GM23338 (cell line): ENCODE measurements at regions not wholly inside any gene's neighbourhood (a gene's known extent, or its start where the extent isn't known, plus 50 kb on each side); places are given as distances from the start of the nearest gene placed in this dataset.

Experiments used
- ATAC-seq: fragments of 200-7000 bp; cut with Tn5 transposase; 3 replicates; pipeline ENCODE4 v1.9.1; 2020
- DNase-seq: peaks from one replicate; pipeline ENCODE4 v3.0.0-alpha.2; 2015; ENCODE audit warnings: low spot score
- H2AFZ ChIP-seq: fragments of 200-600 bp; sonication (generic); 2 replicates; pipeline ENCODE4 v1.8.0; 2016; ENCODE audit warnings: antibody characterized with exemption, mild to moderate bottlenecking, moderate library complexity
- H3F3A ChIP-seq: fragments of 200-600 bp; sonication (generic); replicated peaks from 2 replicates; pipeline ENCODE4 v1.8.0; 2017; ENCODE audit warnings: antibody characterized with exemption, mixed run types, low read depth
- H3K27ac ChIP-seq: fragments of 200-600 bp; sonication (generic); 2 replicates; pipeline ENCODE4 v1.6.1; 2016; ENCODE audit warnings: low read depth
- H3K27me3 ChIP-seq: fragments of 200-600 bp; sonication (generic); 2 replicates; pipeline ENCODE4 v1.8.0; 2016; ENCODE audit warnings: mild to moderate bottlenecking, mixed run types, moderate library complexity; ENCODE audit not compliant: insufficient read depth
- H3K36me3 ChIP-seq: fragments of 200-600 bp; sonication (generic); 2 replicates; pipeline ENCODE4 v1.8.0; 2016; ENCODE audit warnings: mild to moderate bottlenecking; ENCODE audit not compliant: insufficient read depth
- H3K4me1 ChIP-seq: fragments of 200-600 bp; sonication (generic); 2 replicates; pipeline ENCODE4 v1.8.0; 2016; ENCODE audit warnings: mild to moderate bottlenecking, moderate library complexity; ENCODE audit not compliant: insufficient read depth
- H3K4me2 ChIP-seq: fragments of 200-600 bp; sonication (generic); 2 replicates; pipeline ENCODE4 v1.7.1; 2017; ENCODE audit warnings: mixed run types
- H3K4me3 ChIP-seq: fragments of 200-600 bp; sonication (generic); 2 replicates; pipeline ENCODE4 v1.6.1; 2016; ENCODE audit warnings: mixed run types
- H3K79me2 ChIP-seq: fragments of 200-600 bp; sonication (generic); replicated peaks from 2 replicates; pipeline ENCODE4 v1.8.0; 2017; ENCODE audit warnings: mild to moderate bottlenecking; ENCODE audit not compliant: insufficient read depth
- H3K9me2 ChIP-seq: fragments of 200-600 bp; sonication (generic); 2 replicates; pipeline ENCODE4 v1.8.0; 2017; ENCODE audit not compliant: insufficient read depth
- H4K20me1 ChIP-seq: fragments of 200-600 bp; sonication (generic); replicated peaks from 2 replicates; pipeline ENCODE4 v1.8.0; 2017; ENCODE audit warnings: mild to moderate bottlenecking; ENCODE audit not compliant: insufficient read depth
- H3K27ac Mint-ChIP-seq: 2 replicates; pipeline ENCODE4 v1.8.0; 2020; ENCODE audit warnings: inconsistent platforms, mild to moderate bottlenecking, moderate library complexity, mixed read lengths
- H3K27me3 Mint-ChIP-seq: 3 replicates; pipeline ENCODE4 v1.8.0; 2022; ENCODE audit warnings: low read depth, mild to moderate bottlenecking, moderate library complexity, mixed read lengths, inconsistent platforms; ENCODE audit not compliant: insufficient read depth, poor library complexity
- H3K36me3 Mint-ChIP-seq: 3 replicates; pipeline ENCODE4 v1.8.0; 2021; ENCODE audit warnings: low read depth, mild to moderate bottlenecking, inconsistent platforms, moderate library complexity, mixed read lengths
- H3K4me1 Mint-ChIP-seq: 3 replicates; pipeline ENCODE4 v1.8.0; 2020; ENCODE audit warnings: mild to moderate bottlenecking, inconsistent platforms, mixed read lengths
- H3K4me3 Mint-ChIP-seq: 3 replicates; pipeline ENCODE4 v1.8.0; 2021; ENCODE audit warnings: moderate library complexity, mild to moderate bottlenecking, inconsistent platforms, mixed read lengths
- H3K9me3 Mint-ChIP-seq: 3 replicates; pipeline ENCODE4 v1.8.0; 2020; ENCODE audit warnings: moderate library complexity, mild to moderate bottlenecking, inconsistent platforms, mixed read lengths
- CREB1 ChIP-seq: fragments of 250-450 bp; sonication (Bioruptor Pico); IDR thresholded peaks from 2 replicates; pipeline ENCODE4 v1.5.0; 2020; ENCODE audit warnings: low read depth, mild to moderate bottlenecking, moderate library complexity
- CTCF ChIP-seq, 2 experiments: fragments of 200-600 bp in 1 of 2; sonication (generic) in 1 of 2; conservative IDR thresholded peaks; 2 replicates each; pipeline versions ENCODE4 v1.5.1 to v1.6.1; 2016 to 2017; ENCODE audit warnings: antibody characterized with exemption in 2 of 2, low read depth in 2 of 2, mild to moderate bottlenecking in 2 of 2, moderate library complexity in 1 of 2
- ETS1 ChIP-seq: IDR thresholded peaks from 2 replicates; pipeline ENCODE4 v1.6.1; 2016; ENCODE audit warnings: antibody characterized with exemption
- EZH2 ChIP-seq: fragments of 200-600 bp; sonication (generic); IDR thresholded peaks from one replicate; pipeline ENCODE4 v1.8.0; 2017; ENCODE audit warnings: antibody characterized with exemption, mild to moderate bottlenecking, low read depth; ENCODE audit not compliant: unreplicated experiment
- EZH2phosphoT487 ChIP-seq: fragments of 200-600 bp; sonication (generic); IDR thresholded peaks from one replicate; pipeline ENCODE4 v1.8.1; 2018; ENCODE audit warnings: antibody characterized with exemption; ENCODE audit not compliant: unreplicated experiment
- JUNB ChIP-seq: IDR thresholded peaks from one replicate; pipeline ENCODE4 v1.6.1; 2016; ENCODE audit warnings: antibody characterized with exemption; ENCODE audit not compliant: unreplicated experiment
- NANOG ChIP-seq: IDR thresholded peaks from 2 replicates; pipeline ENCODE4 v1.6.1; 2016; ENCODE audit warnings: antibody characterized with exemption, borderline replicate concordance
- POLR2AphosphoS5 ChIP-seq: IDR thresholded peaks from 2 replicates; pipeline ENCODE4 v1.6.1; 2016; ENCODE audit warnings: antibody characterized with exemption, low read depth
- REST ChIP-seq: IDR thresholded peaks from one replicate; pipeline ENCODE4 v1.6.1; 2018; ENCODE audit warnings: antibody characterized with exemption; ENCODE audit not compliant: unreplicated experiment
- STAT1 ChIP-seq: IDR thresholded peaks from one replicate; pipeline ENCODE4 v1.6.1; 2016; ENCODE audit warnings: antibody characterized with exemption; ENCODE audit not compliant: unreplicated experiment
- ZNF114 ChIP-seq: fragments of 250-450 bp; sonication (Bioruptor Pico); IDR thresholded peaks from 2 replicates; pipeline ENCODE4 v1.5.0; 2020; ENCODE audit warnings: mild to moderate bottlenecking, moderate library complexity
- ZNF331 ChIP-seq: fragments of 250-450 bp; sonication (Bioruptor Pico); IDR thresholded peaks from 2 replicates; pipeline ENCODE4 v1.5.0; 2020; ENCODE audit warnings: low read depth, mild to moderate bottlenecking, moderate library complexity

GRCh38 chr9:79507801-79508200, 64.0 kb upstream of the TLE4 start:
- H3K36me3 ChIP-seq, result no peaks in the 10 kb centered on the region
- H2AFZ ChIP-seq, result no peak overlapping the region
- no peak overlapping the region for H3K4me3 Mint-ChIP-seq
- no peak overlapping the region for H3K27ac ChIP-seq
- H3K9me2 ChIP-seq, result no peaks in the 10 kb centered on the region
- H3F3A ChIP-seq, result no peaks in the 10 kb centered on the region
- H3K27ac Mint-ChIP-seq, result no peak overlapping the region
- no peaks in the 10 kb centered on the region for H3K4me1 ChIP-seq
- H3K27me3 Mint-ChIP-seq, result no peaks in the 10 kb centered on the region
- H3K9me3 Mint-ChIP-seq, result no peaks in the 10 kb centered on the region
- no peak for ATAC-seq
- H3K27me3 ChIP-seq, result no peaks in the 10 kb centered on the region
- no peaks in the 10 kb centered on the region for H3K4me1 Mint-ChIP-seq
- no peaks in the 10 kb centered on the region for H3K36me3 Mint-ChIP-seq
- H4K20me1 ChIP-seq, result no peaks in the 10 kb centered on the region
- DNase-seq, result no peak
- H3K79me2 ChIP-seq, result no peaks in the 10 kb centered on the region
- H3K4me2 ChIP-seq, result no peak overlapping the region
- no peak overlapping the region for H3K4me3 ChIP-seq
- TF ChIP-seq REST (no peak), CREB1 (CRISPR knock-in tag) (no peak), POLR2AphosphoS5 (no peak), EZH2 (no peak), CTCF (conservative IDR thresholded peaks at IDR 0.05; ENCODE audit: low read depth in 2 of 2) (no peak), JUNB (no peak), EZH2phosphoT487 (no peak), ZNF114 (CRISPR knock-in tag) (no peak), STAT1 (no peak), NANOG (no peak)

- Mint-ChIP-seq H3K4me3 (no peak overlapping the region), H3K27me3 (no peaks in the 10 kb centered on the region), H3K9me3 (no peaks in the 10 kb centered on the region), H3K4me1 (no peaks in the 10 kb centered on the region), H3K27ac (no peak overlapping the region), H3K36me3 (no peaks in the 10 kb centered on the region)
- no peaks in the 10 kb centered on the region for H4K20me1 ChIP-seq
- H3F3A ChIP-seq, result no peaks in the 10 kb centered on the region
- H3K9me2 ChIP-seq, result no peaks in the 10 kb centered on the region
- no peaks in the 10 kb centered on the region for H3K27me3 ChIP-seq
- H3K4me1 ChIP-seq, result no peaks in the 10 kb centered on the region
- DNase-seq (no peak), ATAC-seq (no peak)
- no peaks in the 10 kb centered on the region for H3K79me2 ChIP-seq
- H3K4me2 ChIP-seq, result no peak overlapping the region
- no peak overlapping the region for H3K4me3 ChIP-seq
- no peaks in the 10 kb centered on the region for H3K36me3 ChIP-seq
- no peak overlapping the region for H2AFZ ChIP-seq
- no peak overlapping the region for H3K27ac ChIP-seq
- TF ChIP-seq CREB1 (CRISPR knock-in tag) (no peak), ZNF331 (CRISPR knock-in tag) (no peak), REST (no peak), CTCF (conservative IDR thresholded peaks at IDR 0.05; ENCODE audit: low read depth in 2 of 2) (no peak), ETS1 (no peak), EZH2phosphoT487 (no peak), POLR2AphosphoS5 (no peak), EZH2 (no peak), STAT1 (no peak), NANOG (no peak), ZNF114 (CRISPR knock-in tag) (no peak)
Measured at GRCh38 chr9:79512251-79512650, 59.5 kb upstream of the TLE4 start.
